Gastroesophageal sphincter (tissue), 4 donors: ENCODE measurements at regions not wholly inside any gene's neighbourhood (a gene's known extent, or its start where the extent isn't known, plus 50 kb on each side); places are given as distances from the start of the nearest gene placed in this dataset.

Experiments used
- ATAC-seq: fragments of 150-250 bp; one replicate; pipeline ENCODE4 v1.9.1; 2016; ENCODE audit warnings: mild to moderate bottlenecking, moderate library complexity
- H3K27ac ChIP-seq, 4 donors: fragments of 200-600 bp; sonication (generic) in 3 of 4; 1 replicate in 3 of 4; 2 replicates in 1 of 4; pipeline ENCODE4 v1.5.1; 2016 to 2019
- H3K27me3 ChIP-seq: fragments of 200-600 bp; sonication (generic); one replicate; pipeline ENCODE4 v1.5.1; 2019
- H3K36me3 ChIP-seq, 2 donors: fragments of 200-600 bp; sonication (generic); one replicate each; pipeline ENCODE4 v1.5.1; 2019; ENCODE audit warnings: control low read depth in 1 of 2
- H3K4me1 ChIP-seq, 3 donors: fragments of 200-600 bp; sonication (generic); 1 replicate in 2 of 3; 2 replicates in 1 of 3; pipeline ENCODE4 v1.5.1; 2016 to 2019; ENCODE audit warnings: control low read depth in 2 of 3
- H3K4me3 ChIP-seq, 2 donors: fragments of 200-600 bp; sonication (generic); one replicate each; pipeline ENCODE4 v1.5.1; 2019; ENCODE audit warnings: mild to moderate bottlenecking in 1 of 2, moderate library complexity in 1 of 2
- H3K9me3 ChIP-seq, 3 donors: fragments of 200-600 bp; sonication (generic); one replicate each; pipeline ENCODE4 v1.5.1; 2017 to 2019; ENCODE audit warnings: control low read depth in 2 of 3
- CTCF ChIP-seq, 4 experiments: fragments of 200-600 bp in 2 of 4; fragments of 450-650 bp in 2 of 4; sonication (generic) in 1 of 4; IDR thresholded peaks; one replicate each; pipeline ENCODE4 v1.5.1; 2017 to 2019; ENCODE audit warnings: antibody characterized with exemption in 4 of 4, mild to moderate bottlenecking in 2 of 4, moderate library complexity in 2 of 4
- EP300 ChIP-seq: sonication (generic); formaldehyde crosslinking; IDR thresholded peaks from one replicate; pipeline ENCODE4 v1.6.1; 2017; ENCODE audit warnings: antibody characterized with exemption, mild to moderate bottlenecking
- POLR2A ChIP-seq, 2 donors: fragments of 450-650 bp; IDR thresholded peaks; one replicate each; pipeline ENCODE4 v1.6.1; 2017; ENCODE audit warnings: antibody characterized with exemption in 2 of 2, mild to moderate bottlenecking in 2 of 2, moderate library complexity in 1 of 2
- POLR2AphosphoS5 ChIP-seq: sonication (generic); formaldehyde crosslinking; IDR thresholded peaks from one replicate; pipeline ENCODE4 v1.6.1; 2017; ENCODE audit warnings: antibody characterized with exemption
- WGBS, 2 donors: methylation state at CpG; one replicate each; pipeline ENCODE4 v1.1.5; 2018; ENCODE audit warnings: low coverage in 1 of 2; 5-methylcytosine and 5-hydroxymethylcytosine counted together

- Histone ChIP-seq H3K4me1 (no peaks in the 10 kb centered on the region), H3K36me3 (no peaks in the 10 kb centered on the region), H3K27ac (no peak overlapping the region), H3K9me3 (peaks cover 0 to 8% (median 0%) of the 10 kb centered on the region in 3 donors), H3K27me3 (no peaks in the 10 kb centered on the region), H3K4me3 (no peak overlapping the region)
- no peak for TF ChIP-seq CTCF (IDR thresholded peaks at IDR 0.05)
- TF ChIP-seq EP300 = no peak
- TF ChIP-seq POLR2A (IDR thresholded peaks at IDR 0.05) = no peak
- TF ChIP-seq POLR2AphosphoS5 = no peak
- WGBS, 2 donors = no CpG with 5 or more reads among the region's 7 CpGs
- no peak for ATAC-seq
Measured at GRCh38 chr12:18895946-18896345, 158.0 kb downstream of the CAPZA3 start.

DNA sequence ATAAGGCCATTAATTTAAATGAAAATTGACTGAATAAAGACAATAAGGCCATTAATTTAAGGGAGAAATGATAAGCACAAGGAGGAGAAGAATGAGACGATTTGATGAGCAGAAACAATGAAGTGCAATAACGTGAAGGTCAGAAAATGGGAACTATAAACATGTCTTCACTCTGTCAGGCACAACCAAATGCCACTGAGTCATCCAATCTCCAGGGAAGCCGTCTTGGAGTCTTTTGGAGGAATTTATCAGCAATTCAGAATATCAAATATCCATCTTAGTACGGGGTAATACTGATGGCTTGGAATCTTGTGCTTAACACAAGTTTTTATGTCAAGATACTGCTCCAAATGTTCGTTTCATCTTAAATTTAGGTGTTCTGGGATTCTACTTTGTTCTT, 159.9 kb downstream of the CAPZA3 start:
- Histone ChIP-seq H3K27ac (no peak overlapping the region), H3K4me3 (no peak overlapping the region), H3K4me1 (no peaks in the 10 kb centered on the region), H3K27me3 (no peaks in the 10 kb centered on the region), H3K36me3 (no peaks in the 10 kb centered on the region), H3K9me3 (no peaks in the 10 kb centered on the region)
- no peak for TF ChIP-seq POLR2AphosphoS5
- TF ChIP-seq POLR2A (IDR thresholded peaks at IDR 0.05) = no peak
- no peak for TF ChIP-seq EP300
- no peak for TF ChIP-seq CTCF (IDR thresholded peaks at IDR 0.05)
- WGBS, 2 donors = 64 to 74% methylated on average over 4 to 5 of the region's 5 CpGs
- ATAC-seq = no peak

DNA sequence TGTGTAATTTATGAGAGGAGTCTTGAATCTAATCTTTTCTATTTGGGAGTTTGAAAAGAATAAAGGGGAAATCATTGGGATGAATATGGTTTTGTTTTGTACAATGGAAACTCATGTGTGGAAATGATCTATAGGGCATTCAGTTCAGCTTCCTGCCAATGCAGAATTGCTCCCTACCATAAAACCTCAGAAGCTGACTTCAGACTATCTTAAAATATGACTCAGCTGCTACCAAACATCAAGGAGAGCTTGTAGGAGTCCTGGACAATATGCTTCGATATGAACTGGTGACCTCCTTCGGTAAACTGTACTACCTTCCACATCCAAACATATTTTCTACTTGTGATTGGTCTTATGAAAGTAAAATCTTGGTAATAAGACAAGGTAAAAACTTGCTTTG, 160.6 kb downstream of the CAPZA3 start:
- no peak for TF ChIP-seq EP300
- no peak for TF ChIP-seq POLR2AphosphoS5
- TF ChIP-seq CTCF (IDR thresholded peaks at IDR 0.05) = no peak
- no peak for TF ChIP-seq POLR2A (IDR thresholded peaks at IDR 0.05)
- WGBS, 2 donors = 96 to 100% methylated on average over 2 of the region's 2 CpGs
- Histone ChIP-seq H3K27me3 (no peaks in the 10 kb centered on the region), H3K27ac (no peak overlapping the region), H3K9me3 (no peaks in the 10 kb centered on the region), H3K4me3 (no peak overlapping the region), H3K36me3 (no peaks in the 10 kb centered on the region), H3K4me1 (no peaks in the 10 kb centered on the region)
- no peak for ATAC-seq

GRCh38 chr12:18899162-18899561, 161.2 kb downstream of the CAPZA3 start:
- no peaks in the 10 kb centered on the region for H3K27me3 ChIP-seq
- no peak overlapping the region for H3K4me3 ChIP-seq
- WGBS, 2 donors = 96 to 100% methylated on average over 2 to 3 of the region's 3 CpGs
- no peak for ATAC-seq
- H3K27ac ChIP-seq = no peak overlapping the region
- H3K4me1 ChIP-seq = no peaks in the 10 kb centered on the region
- TF ChIP-seq POLR2AphosphoS5 = no peak
- TF ChIP-seq CTCF (IDR thresholded peaks at IDR 0.05) = no peak
- no peak for TF ChIP-seq EP300
- no peak for TF ChIP-seq POLR2A (IDR thresholded peaks at IDR 0.05)
- no peaks in the 10 kb centered on the region for H3K36me3 ChIP-seq
- H3K9me3 ChIP-seq = no peaks in the 10 kb centered on the region

DNA sequence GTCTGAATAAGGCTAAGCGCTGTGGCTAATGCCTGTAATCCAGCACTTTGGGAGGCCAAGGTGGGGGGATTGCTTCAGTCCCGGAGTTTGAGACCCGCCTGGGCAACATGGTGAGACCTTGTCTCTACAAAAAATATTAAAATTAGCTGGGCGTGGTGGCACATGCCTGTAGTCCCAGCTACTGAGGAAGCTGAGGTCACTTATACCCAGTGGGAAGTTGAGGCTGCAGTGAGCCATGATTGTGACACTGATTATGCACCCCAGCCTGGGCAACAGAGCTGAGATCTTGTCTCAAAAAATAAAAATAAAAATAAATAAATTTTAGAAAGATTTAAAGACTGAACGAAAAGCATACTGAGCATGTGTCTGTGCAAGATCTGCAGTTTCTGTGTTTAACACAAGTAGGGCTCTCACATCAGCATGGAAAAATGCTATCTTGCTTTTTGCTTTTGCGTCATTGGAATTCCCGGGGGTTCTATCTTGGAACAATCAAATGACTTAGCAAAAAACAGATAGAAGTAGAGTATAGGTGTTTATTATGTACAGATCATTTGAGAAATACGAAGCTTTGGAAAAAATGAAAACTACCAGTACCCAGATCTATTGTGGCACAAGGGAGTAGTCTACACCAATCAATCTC, 161.9 kb downstream of the CAPZA3 start:
- WGBS, 2 donors = 86 to 94% methylated on average over 5 to 8 of the region's 8 CpGs
- Histone ChIP-seq H3K4me1 (peaks cover 0 to under 1% (median 0%) of the 10 kb centered on the region in 3 donors), H3K36me3 (no peaks in the 10 kb centered on the region), H3K9me3 (no peaks in the 10 kb centered on the region), H3K27me3 (no peaks in the 10 kb centered on the region), H3K4me3 (no peak overlapping the region), H3K27ac (no peak overlapping the region)
- ATAC-seq = no peak
- TF ChIP-seq POLR2A (IDR thresholded peaks at IDR 0.05) (no peak), POLR2AphosphoS5 (no peak), EP300 (no peak), CTCF (IDR thresholded peaks at IDR 0.05) (no peak)
